HEK293 (cell line): ENCODE measurements at regions not wholly inside any gene's neighbourhood (a gene's known extent, or its start where the extent isn't known, plus 50 kb on each side); places are given as distances from the start of the nearest gene placed in this dataset.

Source experiments
- ATF2 ChIP-seq: fragments of 450-650 bp; formaldehyde crosslinking; IDR thresholded peaks from 2 replicates; pipeline ENCODE4 v1.5.1; 2016; ENCODE audit warnings: missing biosample characterization, missing genetic modification characterization, low read depth
- HIC1 ChIP-seq: fragments of 450-650 bp; formaldehyde crosslinking; IDR thresholded peaks from 2 replicates; pipeline ENCODE4 v1.5.1; 2016; ENCODE audit warnings: missing biosample characterization, missing genetic modification characterization
- REPIN1 ChIP-seq: fragments of 450-650 bp; formaldehyde crosslinking; IDR thresholded peaks from 2 replicates; pipeline ENCODE4 v1.5.1; 2017; ENCODE audit warnings: missing biosample characterization, missing genetic modification characterization, low read depth
- REST ChIP-seq: fragments of 450-650 bp; formaldehyde crosslinking; IDR thresholded peaks from 2 replicates; pipeline ENCODE4 v1.5.1; 2016; ENCODE audit warnings: missing biosample characterization, missing genetic modification characterization
- TCF7L2 ChIP-seq: IDR thresholded peaks from 2 replicates; pipeline ENCODE4 v1.6.1; 2011; ENCODE audit warnings: low read depth, mild to moderate bottlenecking, inconsistent platforms, low read length, moderate library complexity, borderline replicate concordance
- ZNF138 ChIP-seq: fragments of 450-650 bp; formaldehyde crosslinking; IDR thresholded peaks from 2 replicates; pipeline ENCODE4 v1.5.1; 2016; ENCODE audit warnings: missing biosample characterization, missing genetic modification characterization, borderline replicate concordance
- ZNF629 ChIP-seq: fragments of 450-650 bp; formaldehyde crosslinking; IDR thresholded peaks from 2 replicates; pipeline ENCODE4 v1.5.1; 2017; ENCODE audit warnings: missing biosample characterization, missing genetic modification characterization
- TF ChIP-seq, protein P1 (sequence below): fragments of 450-650 bp; formaldehyde crosslinking; IDR thresholded peaks from 2 replicates; pipeline ENCODE4 v1.5.0; 2017; ENCODE audit warnings: missing biosample characterization, missing genetic modification characterization, borderline replicate concordance
- TF ChIP-seq, protein P2 (sequence below): fragments of 450-650 bp; formaldehyde crosslinking; IDR thresholded peaks from 2 replicates; pipeline ENCODE4 v1.5.1; 2016; ENCODE audit warnings: missing biosample characterization, missing genetic modification characterization

DNA sequence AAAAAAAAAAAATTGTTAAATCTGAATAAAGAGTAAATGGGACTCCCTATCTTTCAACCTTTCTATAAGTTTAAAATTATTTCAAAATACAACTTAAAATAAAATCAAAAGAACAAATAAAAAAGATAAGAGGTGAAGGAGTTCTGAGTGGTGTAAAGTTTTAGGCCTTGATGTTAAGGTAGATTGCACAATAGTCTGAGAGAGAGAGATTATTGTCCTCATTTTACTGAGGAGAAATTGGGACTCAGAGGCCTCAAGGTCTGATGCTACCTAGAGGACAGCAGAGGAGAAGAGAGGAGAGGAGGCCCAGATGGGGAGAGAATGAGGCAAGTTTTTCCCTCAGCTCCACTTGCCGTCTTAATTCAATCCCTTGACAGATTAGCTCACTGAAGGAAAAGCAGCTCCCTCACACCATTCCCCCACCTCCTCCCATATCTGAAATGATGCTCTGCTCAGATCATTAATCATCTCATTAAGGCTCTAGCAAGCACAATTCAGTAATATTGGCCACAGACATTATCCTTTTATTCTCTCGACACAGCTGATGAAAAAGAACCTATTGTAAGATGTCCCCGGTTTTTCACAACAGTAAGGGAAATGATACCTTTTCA lies 106.3 kb upstream of the PTPN13 start:
- no peak for TF ChIP-seq ZNF138 (tag by site-specific recombination)
- TF ChIP-seq ATF2 (tag by site-specific recombination) = no peak
- no peak for TF ChIP-seq REST (tag by site-specific recombination)
- no peak for TF ChIP-seq TCF7L2
- no peak for TF ChIP-seq ZNF629 (tag by site-specific recombination)
- no peak for TF ChIP-seq HIC1 (tag by site-specific recombination)
- TF ChIP-seq, protein P1, sequence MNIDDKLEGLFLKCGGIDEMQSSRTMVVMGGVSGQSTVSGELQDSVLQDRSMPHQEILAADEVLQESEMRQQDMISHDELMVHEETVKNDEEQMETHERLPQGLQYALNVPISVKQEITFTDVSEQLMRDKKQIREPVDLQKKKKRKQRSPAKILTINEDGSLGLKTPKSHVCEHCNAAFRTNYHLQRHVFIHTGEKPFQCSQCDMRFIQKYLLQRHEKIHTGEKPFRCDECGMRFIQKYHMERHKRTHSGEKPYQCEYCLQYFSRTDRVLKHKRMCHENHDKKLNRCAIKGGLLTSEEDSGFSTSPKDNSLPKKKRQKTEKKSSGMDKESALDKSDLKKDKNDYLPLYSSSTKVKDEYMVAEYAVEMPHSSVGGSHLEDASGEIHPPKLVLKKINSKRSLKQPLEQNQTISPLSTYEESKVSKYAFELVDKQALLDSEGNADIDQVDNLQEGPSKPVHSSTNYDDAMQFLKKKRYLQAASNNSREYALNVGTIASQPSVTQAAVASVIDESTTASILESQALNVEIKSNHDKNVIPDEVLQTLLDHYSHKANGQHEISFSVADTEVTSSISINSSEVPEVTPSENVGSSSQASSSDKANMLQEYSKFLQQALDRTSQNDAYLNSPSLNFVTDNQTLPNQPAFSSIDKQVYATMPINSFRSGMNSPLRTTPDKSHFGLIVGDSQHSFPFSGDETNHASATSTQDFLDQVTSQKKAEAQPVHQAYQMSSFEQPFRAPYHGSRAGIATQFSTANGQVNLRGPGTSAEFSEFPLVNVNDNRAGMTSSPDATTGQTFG (tag by site-specific recombination) = no peak
- TF ChIP-seq, protein P2, sequence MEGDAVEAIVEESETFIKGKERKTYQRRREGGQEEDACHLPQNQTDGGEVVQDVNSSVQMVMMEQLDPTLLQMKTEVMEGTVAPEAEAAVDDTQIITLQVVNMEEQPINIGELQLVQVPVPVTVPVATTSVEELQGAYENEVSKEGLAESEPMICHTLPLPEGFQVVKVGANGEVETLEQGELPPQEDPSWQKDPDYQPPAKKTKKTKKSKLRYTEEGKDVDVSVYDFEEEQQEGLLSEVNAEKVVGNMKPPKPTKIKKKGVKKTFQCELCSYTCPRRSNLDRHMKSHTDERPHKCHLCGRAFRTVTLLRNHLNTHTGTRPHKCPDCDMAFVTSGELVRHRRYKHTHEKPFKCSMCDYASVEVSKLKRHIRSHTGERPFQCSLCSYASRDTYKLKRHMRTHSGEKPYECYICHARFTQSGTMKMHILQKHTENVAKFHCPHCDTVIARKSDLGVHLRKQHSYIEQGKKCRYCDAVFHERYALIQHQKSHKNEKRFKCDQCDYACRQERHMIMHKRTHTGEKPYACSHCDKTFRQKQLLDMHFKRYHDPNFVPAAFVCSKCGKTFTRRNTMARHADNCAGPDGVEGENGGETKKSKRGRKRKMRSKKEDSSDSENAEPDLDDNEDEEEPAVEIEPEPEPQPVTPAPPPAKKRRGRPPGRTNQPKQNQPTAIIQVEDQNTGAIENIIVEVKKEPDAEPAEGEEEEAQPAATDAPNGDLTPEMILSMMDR (tag by site-specific recombination) = no peak
- TF ChIP-seq REPIN1 = no peak
